EL (cell line): ENCODE measurements at regions not wholly inside any gene's neighbourhood (a gene's known extent, or its start where the extent isn't known, plus 50 kb on each side); places are given as distances from the start of the nearest gene placed in this dataset.

Experiments
- DNase-seq: peaks from one replicate; pipeline ENCODE4 v3.0.0-alpha.2; 2016

DNA sequence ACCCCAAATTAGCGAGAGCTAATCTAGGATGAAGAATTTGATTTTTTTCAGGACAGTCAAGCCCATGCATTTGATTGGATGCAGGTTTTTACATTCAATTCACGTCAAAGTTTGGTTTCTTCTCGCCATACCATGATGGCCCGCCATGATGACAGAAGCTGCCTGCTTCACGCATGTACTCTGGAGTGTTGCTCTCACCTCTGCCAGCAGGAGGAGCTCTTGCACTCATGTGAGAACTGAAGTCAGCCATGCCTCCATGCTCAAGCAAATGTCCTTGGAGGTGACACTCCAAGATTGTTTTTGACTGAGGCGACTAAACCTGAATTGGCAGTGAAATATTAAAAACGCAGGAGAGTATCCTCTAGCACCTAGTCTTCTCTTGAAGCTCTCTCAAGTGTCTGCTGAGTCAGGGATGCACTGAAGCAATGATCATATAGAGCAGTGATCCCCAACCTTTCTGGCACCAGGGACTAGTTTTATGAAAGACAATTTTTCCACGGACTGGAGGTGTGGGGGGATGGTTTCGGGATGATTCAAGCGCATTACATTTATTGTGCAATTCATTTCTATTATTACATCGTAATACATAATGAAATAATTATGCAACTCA lies 120.9 kb downstream of the SAMMSON start:
- DNase-seq: peak; percentile 57

DNA sequence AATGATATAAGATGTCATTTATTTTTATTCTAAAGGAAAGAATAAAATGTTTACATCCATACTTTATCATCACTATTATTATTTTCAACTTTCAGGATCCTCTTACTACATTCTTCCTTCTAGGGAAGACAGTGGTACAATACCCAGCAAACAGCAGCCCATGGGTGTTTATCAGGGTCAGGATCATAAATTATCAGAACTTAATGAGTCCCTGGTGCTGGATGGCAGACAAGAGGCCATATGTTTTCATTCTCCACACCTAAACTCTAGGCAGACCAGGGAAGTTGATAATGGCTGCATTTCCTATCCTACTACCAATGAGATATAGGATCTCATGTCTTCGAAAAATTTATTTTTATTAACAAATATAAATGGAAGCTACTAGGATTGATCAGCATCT lies 127.7 kb downstream of the SAMMSON start:
- no peak for DNase-seq

DNA sequence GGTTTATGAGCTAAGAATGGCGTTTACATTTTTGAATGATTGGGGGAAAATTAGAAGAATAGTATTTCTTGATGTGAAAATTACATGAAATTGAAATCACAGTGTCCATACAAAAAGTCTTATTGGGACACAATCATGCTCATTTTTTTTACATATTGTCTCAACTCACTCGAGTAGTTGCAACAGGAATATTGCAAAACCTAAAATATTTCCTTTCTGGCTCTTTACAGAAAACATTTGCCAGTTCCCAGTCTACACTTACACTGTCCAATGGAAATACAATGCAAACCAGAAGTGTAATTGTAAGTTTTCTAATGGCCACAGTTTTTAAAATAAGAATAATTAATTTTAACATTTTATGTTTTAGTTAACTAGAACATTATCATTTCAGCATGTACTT lies 137.8 kb downstream of the SAMMSON start:
- no peak for DNase-seq

DNA sequence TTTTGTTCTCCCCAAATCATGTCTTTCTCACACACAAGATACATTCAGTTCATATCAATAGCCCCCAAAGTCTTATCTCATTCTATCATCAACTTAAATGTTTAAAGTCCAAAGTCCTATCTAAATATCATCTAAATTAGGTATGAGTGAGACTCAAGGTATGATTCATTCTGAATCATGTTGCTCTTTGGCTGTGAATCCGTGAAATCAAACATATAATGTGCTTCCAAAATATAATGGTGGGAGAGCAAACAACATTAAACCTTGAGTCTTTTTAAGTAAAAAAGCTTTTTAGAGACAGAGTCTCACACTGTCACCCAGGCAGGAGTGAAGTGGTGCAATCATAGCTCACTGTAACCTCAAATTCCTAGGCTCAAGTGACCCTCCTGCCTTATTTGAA lies 139.1 kb downstream of the SAMMSON start:
- no peak for DNase-seq
